GM12872 (cell line): ENCODE measurements at regions not wholly inside any gene's neighbourhood (a gene's known extent, or its start where the extent isn't known, plus 50 kb on each side); places are given as distances from the start of the nearest gene placed in this dataset.

Experiments
- CTCF ChIP-seq: IDR thresholded peaks from 3 replicates; pipeline ENCODE4 v1.5.1; 2011; ENCODE audit warnings: low read depth, mild to moderate bottlenecking, low read length, moderate library complexity; ENCODE audit not compliant: insufficient read depth

DNA sequence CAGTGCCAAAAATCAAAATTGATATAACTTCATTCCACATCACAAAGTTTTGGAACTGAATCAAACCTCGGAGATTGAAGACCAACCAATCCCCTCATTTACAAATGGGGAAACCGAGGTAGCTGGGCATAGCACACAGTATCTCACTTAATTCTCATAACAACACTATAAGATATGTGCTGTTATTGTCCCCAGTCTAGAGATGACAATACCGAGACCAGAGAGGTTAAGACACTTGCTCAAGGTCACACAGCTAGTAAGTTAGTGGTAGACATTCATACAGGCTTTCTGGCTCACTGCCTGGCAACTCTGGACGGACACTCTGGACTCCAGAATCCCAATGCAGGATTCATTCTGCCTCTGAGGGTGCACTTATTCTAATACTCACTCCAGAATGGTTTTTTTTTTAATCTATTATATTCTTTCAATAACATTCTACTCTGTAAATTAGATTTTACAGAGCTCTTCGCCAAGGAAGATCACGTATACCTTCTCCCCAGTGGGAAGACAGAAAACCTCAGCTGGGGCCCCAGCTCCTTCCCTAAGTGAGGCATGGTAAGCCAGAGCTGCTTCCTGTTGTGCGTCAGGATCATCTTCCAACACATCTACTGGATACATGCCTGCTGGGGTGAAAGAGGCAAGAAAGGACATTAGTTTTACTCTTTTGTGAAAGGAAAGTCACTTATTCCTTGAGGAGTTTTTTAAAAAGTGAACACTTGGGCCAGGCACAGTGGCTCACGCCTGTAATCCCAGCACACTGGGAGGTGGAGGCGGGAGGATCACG is 128.4 kb upstream of the IGF1R start:
- no peak for TF ChIP-seq CTCF

DNA sequence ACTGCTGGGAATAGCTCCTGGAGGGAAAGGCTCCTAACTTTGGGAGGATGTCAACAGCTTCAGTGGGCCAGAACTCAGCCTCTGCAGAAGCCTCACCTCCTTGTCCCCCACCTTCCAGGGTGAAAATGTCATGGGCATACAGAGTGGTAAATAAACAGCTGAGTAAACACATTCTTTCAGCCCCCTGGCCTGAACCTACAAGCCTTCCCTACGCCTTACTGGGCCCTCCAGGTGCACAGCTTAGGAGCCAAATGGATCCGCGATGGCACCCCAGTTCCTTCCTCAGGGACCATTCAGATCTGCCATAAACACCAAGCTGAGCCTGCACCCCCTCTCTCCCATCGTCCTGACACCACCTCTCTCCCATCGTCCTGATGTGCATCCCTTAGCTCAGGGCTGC is 126.2 kb upstream of the IGF1R start:
- TF ChIP-seq CTCF, result no peak

DNA sequence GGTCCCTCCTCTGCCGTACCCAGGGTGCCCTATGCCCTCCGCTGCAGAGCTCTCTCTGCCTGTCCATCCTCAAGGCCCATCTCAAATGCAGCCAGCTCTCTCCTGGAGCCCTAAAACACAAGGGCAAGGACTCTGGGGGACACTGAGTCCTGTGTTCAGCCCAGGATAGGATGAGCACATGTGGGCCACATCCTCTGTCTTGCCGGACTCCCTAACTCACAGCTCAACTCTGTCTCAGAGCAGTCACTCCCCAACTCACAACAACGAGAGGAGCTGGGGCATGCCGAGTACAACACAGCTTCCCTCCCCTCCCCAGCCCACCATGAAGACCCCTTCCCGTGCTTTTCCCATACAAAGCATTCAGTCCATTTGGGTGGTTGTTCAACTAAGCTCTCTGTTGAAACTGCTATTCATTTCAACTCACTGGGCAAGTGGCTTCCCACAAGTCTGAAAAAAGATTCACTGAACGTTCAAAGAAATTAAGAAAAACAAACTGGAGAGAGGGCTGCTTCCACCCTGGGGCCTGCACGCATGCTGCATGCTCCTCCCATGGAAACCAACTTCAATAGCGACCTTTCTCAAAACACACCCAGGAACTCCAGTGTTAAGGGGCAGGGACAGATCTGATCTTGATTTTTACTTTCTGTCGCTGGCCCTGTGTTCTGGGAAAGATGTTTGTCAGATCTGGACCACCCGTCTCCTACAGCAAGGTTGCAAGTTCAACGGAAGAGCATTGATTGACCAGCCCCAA is 124.3 kb upstream of the IGF1R start:
- no peak for TF ChIP-seq CTCF

- no peak for TF ChIP-seq CTCF
These were observed 123.3 kb upstream of the IGF1R start for GRCh38 chr15:98524838-98525660.

DNA sequence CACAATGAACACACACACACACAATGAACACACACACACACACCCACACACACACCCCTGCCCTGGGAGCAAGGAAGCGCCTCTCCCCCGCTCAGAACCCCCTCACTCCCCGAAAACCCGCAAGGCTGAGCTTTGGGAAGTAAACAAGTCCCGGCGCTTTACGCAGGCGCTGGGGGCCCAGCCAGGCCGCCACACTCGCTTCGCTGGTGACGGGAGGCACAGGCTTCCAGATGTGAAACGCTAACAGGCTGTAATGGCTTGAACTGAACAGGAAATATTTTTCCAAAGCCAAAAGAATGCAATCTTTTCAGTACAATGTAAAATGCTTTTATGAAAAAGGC is 122.7 kb upstream of the IGF1R start:
- TF ChIP-seq CTCF, result no peak

DNA sequence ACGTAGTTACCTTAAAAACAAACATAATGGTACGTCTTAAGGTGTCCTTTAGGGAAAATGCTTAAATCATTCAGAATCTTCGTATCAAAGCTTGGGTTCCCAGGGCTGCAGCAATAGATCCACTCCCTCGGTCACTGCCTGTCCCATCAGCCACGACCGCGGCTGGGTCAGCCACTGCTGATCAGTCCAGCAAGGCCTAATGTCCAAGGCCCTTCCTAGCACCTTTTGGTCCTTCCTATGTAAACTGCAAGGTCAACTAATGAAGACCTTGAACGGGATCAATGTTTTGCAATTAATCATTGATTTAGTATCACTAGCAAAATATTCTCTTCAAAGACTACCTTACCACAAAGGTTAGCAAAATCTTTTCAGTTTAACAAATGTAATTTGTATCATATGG is 122.2 kb upstream of the IGF1R start:
- no peak for TF ChIP-seq CTCF
